HG03095 (cell line): ENCODE measurements at regions not wholly inside any gene's neighbourhood (a gene's known extent, or its start where the extent isn't known, plus 50 kb on each side); places are given as distances from the start of the nearest gene placed in this dataset.
"Not testable (repeated sequence)": the region's sequence is repeated elsewhere in the genome, so short reads cannot be mapped to it uniquely, and the experiment has no call there.

ENCODE experiments used
- ATAC-seq: cut with Tn5 transposase; IDR thresholded peaks from one replicate; pipeline ENCODE4 v1.9.1; 2021; ENCODE audit warnings: moderate library complexity; ENCODE audit not compliant: unreplicated experiment

- not testable (repeated sequence) for ATAC-seq
Measured at GRCh38 chr18:12179029-12179428, 75.1 kb upstream of the CIDEA start.

GRCh38 chr18:12179697-12180577 lies 74.2 kb upstream of the CIDEA start:
- not testable (repeated sequence) for ATAC-seq

GRCh38 chr18:12198797-12199196 lies 55.4 kb upstream of the CIDEA start:
- not testable (repeated sequence) for ATAC-seq

GRCh38 chr18:12200186-12200585 lies 54.0 kb upstream of the CIDEA start:
- ATAC-seq, result peak; percentile 99
